Thyroid gland (tissue), 4 donors: ENCODE measurements at regions not wholly inside any gene's neighbourhood (a gene's known extent, or its start where the extent isn't known, plus 50 kb on each side); places are given as distances from the start of the nearest gene placed in this dataset.

Experiments
- DNase-seq, 2 donors: peaks; one replicate each; pipeline ENCODE4 v3.0.0-alpha.2; 2019
- H3K27ac ChIP-seq, 3 donors: fragments of 200-600 bp; sonication (generic); 1 replicate in 2 of 3; 2 replicates in 1 of 3; pipeline ENCODE4 v1.5.1; 2016 to 2019; ENCODE audit warnings: mild to moderate bottlenecking in 1 of 3, moderate library complexity in 1 of 3
- H3K27me3 ChIP-seq: fragments of 200-600 bp; sonication (generic); one replicate; pipeline ENCODE4 v1.5.1; 2019
- H3K36me3 ChIP-seq, 2 donors: fragments of 200-600 bp; sonication (generic); one replicate each; pipeline ENCODE4 v1.5.1; 2016 to 2019
- H3K4me1 ChIP-seq, 2 donors: fragments of 200-600 bp; sonication (generic); one replicate each; pipeline ENCODE4 v1.5.1; 2017 to 2019
- H3K4me3 ChIP-seq, 3 donors: fragments of 200-600 bp; sonication (generic); replicated peaks in 1 of 3; 1 replicate in 2 of 3; 2 replicates in 1 of 3; pipeline ENCODE4 v1.5.1; 2016; ENCODE audit warnings: mild to moderate bottlenecking in 1 of 3
- H3K9me3 ChIP-seq: fragments of 200-600 bp; sonication (generic); one replicate; pipeline ENCODE4 v1.5.1; 2017
- CTCF ChIP-seq, 6 experiments: fragments of 200-600 bp in 3 of 6; fragments of 450-650 bp in 3 of 6; sonication (generic) in 3 of 6; IDR thresholded peaks; one replicate each; pipeline ENCODE4 v1.5.1; 2016 to 2019; ENCODE audit warnings: antibody characterized with exemption in 6 of 6, mild to moderate bottlenecking in 2 of 6, inconsistent platforms in 1 of 6, moderate library complexity in 1 of 6
- POLR2A ChIP-seq, 2 donors: fragments of 450-650 bp; IDR thresholded peaks; one replicate each; pipeline ENCODE4 v1.6.1; 2017; ENCODE audit warnings: antibody characterized with exemption in 2 of 2, mild to moderate bottlenecking in 2 of 2, moderate library complexity in 1 of 2
- WGBS, 2 donors: methylation state at CpG; one replicate each; pipeline ENCODE4 v1.1.5; 2017; 5-methylcytosine and 5-hydroxymethylcytosine counted together
- intact Hi-C: fragments of 100-400 bp; cut with DNase I; formaldehyde crosslinking; loops from one replicate; pipeline ENCODE4 v1.15.1; 2023

GRCh38 chr2:126781806-126782205 is 116.9 kb upstream of the TEX51 start:
- no peak for TF ChIP-seq POLR2A (IDR thresholded peaks at IDR 0.05)
- TF ChIP-seq CTCF (IDR thresholded peaks at IDR 0.05): no peak
- intact Hi-C loops: no loop called here

GRCh38 chr2:126782648-126783047 is 116.0 kb upstream of the TEX51 start:
- Histone ChIP-seq H3K9me3 (no peaks in the 10 kb centered on the region), H3K27ac (no peak overlapping the region), H3K36me3 (no peaks in the 10 kb centered on the region), H3K27me3 (no peaks in the 10 kb centered on the region), H3K4me3 (no peak overlapping the region), H3K4me1 (no peaks in the 10 kb centered on the region)
- WGBS, 2 donors: 88 to 89% methylated on average over 4 of the region's 4 CpGs
- DNase-seq: no peak
- TF ChIP-seq POLR2A (IDR thresholded peaks at IDR 0.05): no peak
- no peak for TF ChIP-seq CTCF (IDR thresholded peaks at IDR 0.05)
- intact Hi-C loops: no loop called here

More at GRCh38 chr2:126781806-126782205, 116.9 kb upstream of the TEX51 start:
- no peaks in the 10 kb centered on the region for H3K27me3 ChIP-seq
- no peak overlapping the region for H3K4me3 ChIP-seq
- DNase-seq: no peak
- peaks cover under 1 to 3% of the 10 kb centered on the region in 2 donors for H3K4me1 ChIP-seq
- WGBS, 2 donors: 81 to 92% methylated on average over 6 of the region's 6 CpGs
- H3K36me3 ChIP-seq: no peaks in the 10 kb centered on the region
- H3K9me3 ChIP-seq: no peaks in the 10 kb centered on the region
- H3K27ac ChIP-seq: no peak overlapping the region

- no peaks in the 10 kb centered on the region for H3K36me3 ChIP-seq
- no peak overlapping the region for H3K27ac ChIP-seq
- intact Hi-C loops: no loop called here
- H3K9me3 ChIP-seq: no peaks in the 10 kb centered on the region
- TF ChIP-seq CTCF (IDR thresholded peaks at IDR 0.05) (no peak), POLR2A (IDR thresholded peaks at IDR 0.05) (no peak)
- DNase-seq: no peak
- no peak overlapping the region for H3K4me3 ChIP-seq
- WGBS, 2 donors: 50 to 63% methylated on average over 2 of the region's 2 CpGs
- H3K27me3 ChIP-seq: no peaks in the 10 kb centered on the region
- H3K4me1 ChIP-seq: no peaks in the 10 kb centered on the region
Observed at GRCh38 chr2:126783341-126783740, 115.3 kb upstream of the TEX51 start.

GRCh38 chr2:126784045-126784444 is 114.6 kb upstream of the TEX51 start:
- H3K9me3 ChIP-seq: no peaks in the 10 kb centered on the region
- TF ChIP-seq POLR2A (IDR thresholded peaks at IDR 0.05) (no peak), CTCF (IDR thresholded peaks at IDR 0.05) (no peak)
- no peak for DNase-seq
- H3K4me3 ChIP-seq: no peak overlapping the region
- no peaks in the 10 kb centered on the region for H3K27me3 ChIP-seq
- H3K27ac ChIP-seq: no peak overlapping the region
- H3K36me3 ChIP-seq: no peaks in the 10 kb centered on the region
- WGBS, 2 donors: 50 to 66% methylated on average over 6 of the region's 6 CpGs
- H3K4me1 ChIP-seq: no peaks in the 10 kb centered on the region
- intact Hi-C loops: no loop called here

- no peaks in the 10 kb centered on the region for H3K9me3 ChIP-seq
- no peak overlapping the region for H3K4me3 ChIP-seq
- no peak for TF ChIP-seq POLR2A (IDR thresholded peaks at IDR 0.05)
- H3K27me3 ChIP-seq: no peaks in the 10 kb centered on the region
- H3K4me1 ChIP-seq: no peaks in the 10 kb centered on the region
- WGBS, 2 donors: 63 to 87% methylated on average over 2 of the region's 2 CpGs
- no peak for DNase-seq
- H3K36me3 ChIP-seq: no peaks in the 10 kb centered on the region
- intact Hi-C loops: no loop called here
- no peak overlapping the region for H3K27ac ChIP-seq
Observed at GRCh38 chr2:126784621-126785020, 114.1 kb upstream of the TEX51 start.

- Histone ChIP-seq H3K4me3 (no peak overlapping the region), H3K9me3 (no peaks in the 10 kb centered on the region), H3K27ac (no peak overlapping the region), H3K27me3 (no peaks in the 10 kb centered on the region), H3K4me1 (no peaks in the 10 kb centered on the region), H3K36me3 (no peaks in the 10 kb centered on the region)
- intact Hi-C loops: no loop called here
- WGBS, 2 donors: 76 to 82% methylated on average over 3 of the region's 3 CpGs
- no peak for DNase-seq
- TF ChIP-seq POLR2A (IDR thresholded peaks at IDR 0.05) (no peak), CTCF (IDR thresholded peaks at IDR 0.05) (no peak)
Observed at GRCh38 chr2:126785236-126785635, 113.5 kb upstream of the TEX51 start.
